Kidney (tissue), 13 donors: ENCODE measurements at regions not wholly inside any gene's neighbourhood (a gene's known extent, or its start where the extent isn't known, plus 50 kb on each side); places are given as distances from the start of the nearest gene placed in this dataset.

Experiments
- DNase-seq, 5 donors: peaks; one replicate each; pipeline ENCODE4 v3.0.0-alpha.2; 2013 to 2020
- FAIRE-seq: peaks from 2 replicates; lab custom pipeline; 2012; peaks lifted over from hg19 to GRCh38; lab: Jason Lieb, UNC
- H3K27ac ChIP-seq, 2 donors: one replicate each; pipeline ENCODE4 v1.7.0; 2013; ENCODE audit warnings: low read depth in 2 of 2, low read length in 2 of 2, inconsistent platforms in 1 of 2
- H3K27me3 ChIP-seq: one replicate; pipeline ENCODE4 v1.7.1; 2013; ENCODE audit warnings: low read length, inconsistent platforms; ENCODE audit not compliant: control insufficient read depth, insufficient read depth
- H3K36me3 ChIP-seq, 3 donors: one replicate each; pipeline versions ENCODE4 v1.7.0 to v1.7.1; 2013; ENCODE audit warnings: low read length in 3 of 3, control low read depth in 1 of 3, inconsistent platforms in 1 of 3; ENCODE audit not compliant: insufficient read depth in 3 of 3, control insufficient read depth in 2 of 3
- H3K4me1 ChIP-seq, 3 donors: one replicate each; pipeline versions ENCODE4 v1.7.0 to v1.7.1; 2013; ENCODE audit warnings: low read length in 3 of 3, inconsistent platforms in 1 of 3, low read depth in 1 of 3; ENCODE audit not compliant: control insufficient read depth in 2 of 3, insufficient read depth in 2 of 3
- H3K4me3 ChIP-seq, 3 donors: one replicate each; pipeline versions ENCODE4 v1.7.0 to v1.8.1; 2013; ENCODE audit warnings: low read length in 3 of 3, control low read depth in 1 of 3, inconsistent platforms in 1 of 3
- H3K9ac ChIP-seq, 3 donors: one replicate each; pipeline versions ENCODE4 v1.7.0 to v1.7.1; 2013; ENCODE audit warnings: low read length in 3 of 3, control low read depth in 1 of 3, inconsistent platforms in 1 of 3
- H3K9me3 ChIP-seq, 3 donors: one replicate each; pipeline versions ENCODE4 v1.7.0 to v1.7.1; 2013; ENCODE audit warnings: low read length in 3 of 3, control low read depth in 1 of 3, inconsistent platforms in 1 of 3; ENCODE audit not compliant: control insufficient read depth in 2 of 3, insufficient read depth in 1 of 3
- intact Hi-C: fragments of 100-400 bp; cut with DNase I; formaldehyde crosslinking; loops from one replicate; pipeline ENCODE4 v1.11.1; 2022
- TF ChIP-seq, protein P1 (sequence below): IDR thresholded peaks from 3 replicates; pipeline ENCODE4 v1.5.1; 2012; ENCODE audit warnings: mild to moderate bottlenecking, moderate library complexity, borderline replicate concordance; ENCODE audit not compliant: insufficient read depth; ENCODE audit errors: extremely low read depth
- donor health status: control.
- donor health status: control.
- donor health status: control.
- donor health status: control.
- donor health status: control.
- donor health status: DM: yes; HTN: yes; CAD: no.
- donor health status: Normal renal cell carcinoma (clear cell type).

DNA sequence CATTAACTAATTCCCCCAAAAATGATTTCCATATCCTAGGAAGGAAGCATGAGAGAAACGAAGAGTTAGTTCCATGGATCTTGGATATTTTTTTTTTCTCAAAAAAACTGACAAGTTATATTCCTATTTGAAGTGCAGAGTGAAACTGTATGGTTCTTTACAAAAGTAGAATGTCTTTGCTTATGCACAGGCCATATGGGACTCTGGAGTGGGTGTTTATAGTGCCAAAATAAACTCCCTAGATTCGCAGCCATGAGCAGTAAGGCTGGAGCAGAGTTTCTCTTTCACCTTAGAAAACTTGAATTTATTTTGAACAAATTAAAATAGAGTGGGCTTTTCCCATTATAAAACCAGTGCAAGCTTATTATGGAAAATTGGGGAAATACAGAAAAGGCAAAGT, 239.7 kb downstream of the PDCD6IP start:
- Histone ChIP-seq H3K27ac (no peak overlapping the region), H3K4me3 (no peak overlapping the region), H3K27me3 (no peaks in the 10 kb centered on the region), H3K4me1 (no peaks in the 10 kb centered on the region), H3K36me3 (no peaks in the 10 kb centered on the region), H3K9ac (no peak overlapping the region), H3K9me3 (no peaks in the 10 kb centered on the region)
- intact Hi-C loops, result no loop called here
- TF ChIP-seq, protein P1, sequence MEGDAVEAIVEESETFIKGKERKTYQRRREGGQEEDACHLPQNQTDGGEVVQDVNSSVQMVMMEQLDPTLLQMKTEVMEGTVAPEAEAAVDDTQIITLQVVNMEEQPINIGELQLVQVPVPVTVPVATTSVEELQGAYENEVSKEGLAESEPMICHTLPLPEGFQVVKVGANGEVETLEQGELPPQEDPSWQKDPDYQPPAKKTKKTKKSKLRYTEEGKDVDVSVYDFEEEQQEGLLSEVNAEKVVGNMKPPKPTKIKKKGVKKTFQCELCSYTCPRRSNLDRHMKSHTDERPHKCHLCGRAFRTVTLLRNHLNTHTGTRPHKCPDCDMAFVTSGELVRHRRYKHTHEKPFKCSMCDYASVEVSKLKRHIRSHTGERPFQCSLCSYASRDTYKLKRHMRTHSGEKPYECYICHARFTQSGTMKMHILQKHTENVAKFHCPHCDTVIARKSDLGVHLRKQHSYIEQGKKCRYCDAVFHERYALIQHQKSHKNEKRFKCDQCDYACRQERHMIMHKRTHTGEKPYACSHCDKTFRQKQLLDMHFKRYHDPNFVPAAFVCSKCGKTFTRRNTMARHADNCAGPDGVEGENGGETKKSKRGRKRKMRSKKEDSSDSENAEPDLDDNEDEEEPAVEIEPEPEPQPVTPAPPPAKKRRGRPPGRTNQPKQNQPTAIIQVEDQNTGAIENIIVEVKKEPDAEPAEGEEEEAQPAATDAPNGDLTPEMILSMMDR, result no peak
- DNase-seq (no peak), FAIRE-seq (no peak)

DNA sequence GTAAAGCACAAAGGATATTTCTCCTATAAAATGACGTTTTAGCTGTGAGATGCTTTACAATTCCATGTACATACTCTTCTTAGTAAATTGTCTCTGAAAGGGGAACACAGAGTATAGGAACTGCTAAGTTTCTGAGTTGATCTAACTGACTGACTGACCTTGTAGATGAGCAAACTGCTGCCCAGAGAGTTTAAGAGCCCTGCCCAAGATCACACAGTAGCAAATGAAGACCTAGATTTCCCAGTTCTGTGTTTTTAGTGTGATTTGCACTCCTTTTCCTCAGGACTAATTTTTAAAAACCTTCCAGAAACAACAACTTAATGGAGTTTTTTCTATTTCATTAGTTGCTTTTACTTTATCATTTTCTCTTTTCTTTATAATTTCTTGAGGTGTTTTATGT, 247.7 kb downstream of the PDCD6IP start:
- H3K9me3 ChIP-seq, result no peaks in the 10 kb centered on the region
- intact Hi-C loops, result no loop called here
- no peak overlapping the region for H3K27ac ChIP-seq
- H3K9ac ChIP-seq, result no peak overlapping the region
- TF ChIP-seq, protein P1, result no peak
- H3K4me3 ChIP-seq, result no peak overlapping the region
- H3K27me3 ChIP-seq, result no peaks in the 10 kb centered on the region
- no peaks in the 10 kb centered on the region for H3K36me3 ChIP-seq
- no peak for FAIRE-seq
- H3K4me1 ChIP-seq, result no peaks in the 10 kb centered on the region
- no peak for DNase-seq

DNA sequence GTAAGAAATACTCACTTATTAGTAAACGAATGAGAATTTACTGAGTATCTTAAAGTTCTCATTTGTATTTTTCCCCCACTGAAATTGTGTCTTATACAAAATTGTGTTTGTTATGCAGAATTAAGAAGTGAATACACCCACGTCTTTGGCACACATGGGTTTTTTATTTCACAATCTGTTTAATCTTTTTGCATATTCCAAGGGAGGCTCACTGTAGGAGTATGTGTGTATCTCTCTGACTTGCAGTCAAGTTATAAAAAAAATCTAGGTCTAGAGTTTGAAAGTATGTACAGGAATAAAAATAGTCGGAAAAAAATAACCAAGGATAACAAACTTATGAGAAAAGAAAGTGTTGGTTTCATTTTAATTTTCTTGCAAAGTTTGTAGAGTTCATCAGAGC, 255.2 kb downstream of the PDCD6IP start:
- H3K4me1 ChIP-seq, result no peaks in the 10 kb centered on the region
- intact Hi-C loops, result no loop called here
- no peak overlapping the region for H3K27ac ChIP-seq
- no peak for DNase-seq
- TF ChIP-seq, protein P1, result no peak
- FAIRE-seq, result no peak
- no peaks in the 10 kb centered on the region for H3K36me3 ChIP-seq
- no peaks in the 10 kb centered on the region for H3K9me3 ChIP-seq
- H3K9ac ChIP-seq, result no peak overlapping the region
- no peaks in the 10 kb centered on the region for H3K27me3 ChIP-seq
- H3K4me3 ChIP-seq, result no peak overlapping the region

DNA sequence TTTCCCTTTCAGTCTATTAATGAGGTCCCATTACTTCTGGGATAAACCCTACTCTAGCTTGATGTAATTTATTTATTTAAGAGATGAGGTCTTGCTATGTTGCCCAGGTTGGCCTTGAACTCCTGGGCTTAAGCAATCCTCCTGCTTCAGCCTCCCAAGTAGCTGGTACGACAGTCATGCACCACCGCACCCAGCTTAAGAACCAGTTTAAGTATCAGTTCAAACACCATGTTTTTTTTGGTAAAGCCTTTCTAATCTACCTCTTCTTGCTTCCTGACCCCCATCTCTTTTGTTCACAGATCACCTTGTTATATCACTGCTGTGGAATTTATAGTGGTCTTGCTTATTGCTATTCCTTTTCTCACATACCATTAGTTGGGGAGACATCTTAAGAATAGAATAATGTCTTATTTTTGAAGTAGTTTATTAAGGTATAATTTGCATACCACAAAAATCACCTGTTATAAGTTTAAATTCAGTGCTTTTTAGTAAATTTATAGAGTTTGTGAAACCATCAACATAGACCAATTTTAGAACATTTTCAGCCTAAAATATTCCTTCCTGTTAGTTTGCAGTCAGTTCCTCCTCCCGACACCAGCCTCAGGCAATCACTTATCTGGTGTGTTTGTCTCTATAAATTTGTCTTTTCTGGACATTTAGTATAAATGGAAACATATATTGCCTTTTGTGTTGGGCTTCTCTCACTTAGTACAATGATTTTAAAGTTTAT, 257.9 kb downstream of the PDCD6IP start:
- H3K4me1 ChIP-seq, result no peaks in the 10 kb centered on the region
- H3K27ac ChIP-seq, result no peak overlapping the region
- TF ChIP-seq, protein P1, result no peak
- FAIRE-seq (no peak), DNase-seq (no peak)
- no peaks in the 10 kb centered on the region for H3K27me3 ChIP-seq
- no peak overlapping the region for H3K9ac ChIP-seq
- intact Hi-C loops, result no loop called here
- no peak overlapping the region for H3K4me3 ChIP-seq
- H3K9me3 ChIP-seq, result no peaks in the 10 kb centered on the region
- no peaks in the 10 kb centered on the region for H3K36me3 ChIP-seq
